ENCODE measurements at regions not wholly inside any gene's neighbourhood (a gene's known extent, or its start where the extent isn't known, plus 50 kb on each side); places are given as distances from the start of the nearest gene placed in this dataset.
A peak's percentile ranks its signal among the peaks of the same experiment; 100 is the strongest.

DNA sequence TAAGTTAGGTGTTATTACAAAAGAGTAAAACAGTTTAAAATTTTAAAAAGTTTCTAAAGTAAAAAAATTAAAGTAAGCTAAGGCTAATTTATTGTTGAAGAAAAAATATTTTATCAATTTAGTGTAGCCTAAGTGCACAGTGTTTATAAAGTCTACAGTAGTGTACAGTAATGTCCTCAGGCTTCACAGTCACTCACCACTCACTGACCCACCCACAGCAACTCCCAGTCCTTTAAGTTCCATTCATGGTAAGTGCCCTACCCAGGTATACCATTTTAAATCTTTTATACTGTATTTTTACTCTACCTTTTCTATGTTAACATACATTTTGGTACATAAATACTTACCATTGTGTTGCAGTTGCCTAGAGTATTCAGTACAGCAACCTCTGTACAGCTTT, 120.3 kb upstream of the DKK2 start:
- no peak for DNase-seq (ENCODE audit: low spot score)

DNA sequence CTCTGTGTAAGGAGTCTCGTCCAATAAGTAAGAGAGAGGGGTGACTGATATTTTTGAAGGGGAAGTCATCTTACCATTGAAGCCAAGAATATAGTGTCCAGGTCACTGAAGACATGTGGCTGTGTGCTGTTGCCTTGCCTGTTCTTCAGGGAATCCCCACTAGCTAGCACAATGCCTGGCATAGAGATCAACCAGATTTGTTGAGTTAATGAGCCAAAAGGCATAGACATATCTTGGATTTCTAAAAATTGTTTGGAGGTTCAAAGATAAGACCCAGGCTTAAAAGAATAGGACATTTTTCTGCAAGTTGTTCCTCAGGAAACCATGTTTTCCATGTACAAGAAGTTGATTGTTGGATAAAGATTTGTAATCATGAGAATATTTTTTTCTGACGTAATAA, 119.3 kb upstream of the DKK2 start:
- no peak for DNase-seq (ENCODE audit: low spot score)

DNA sequence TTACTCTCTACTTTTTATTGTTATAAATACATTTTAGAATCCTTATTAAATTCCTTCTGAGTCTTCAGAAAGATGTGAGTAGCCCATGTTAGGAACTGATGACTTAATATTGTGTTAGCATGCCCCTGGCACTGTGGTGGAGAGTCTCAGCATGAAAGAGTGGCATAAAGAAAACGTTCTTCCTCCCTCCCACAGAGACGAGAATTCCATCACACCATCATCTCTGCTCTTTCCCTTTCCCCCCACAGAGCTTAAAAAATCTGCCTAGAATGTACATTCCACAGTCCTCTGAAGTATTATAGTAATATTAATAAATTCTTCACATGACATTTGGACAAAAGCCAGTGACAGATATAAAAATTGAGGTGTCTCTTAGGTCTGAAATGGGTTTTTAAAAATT, 117.8 kb upstream of the DKK2 start:
- no peak for DNase-seq (ENCODE audit: low spot score)

DNA sequence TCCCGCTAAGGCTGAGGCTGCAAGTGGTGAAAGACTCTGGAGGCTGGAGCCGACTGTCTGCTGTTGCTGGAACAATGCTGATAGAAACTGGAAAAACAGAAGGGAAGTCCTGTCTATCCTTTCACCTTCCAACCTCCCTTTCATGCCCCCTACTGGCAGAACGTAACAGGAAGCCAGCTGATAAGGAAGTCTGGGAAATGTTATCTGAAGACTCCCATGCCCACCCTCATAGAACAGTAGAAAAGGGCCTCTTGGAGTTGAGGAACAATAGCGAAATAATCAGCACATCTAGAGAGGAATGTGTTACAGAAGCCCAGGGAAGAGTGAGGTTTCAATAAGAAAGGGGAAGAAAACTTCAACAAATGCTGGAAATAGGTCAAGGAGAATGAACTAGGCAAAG, 117.1 kb upstream of the DKK2 start:
- DNase-seq (ENCODE audit: low spot score): no peak

DNA sequence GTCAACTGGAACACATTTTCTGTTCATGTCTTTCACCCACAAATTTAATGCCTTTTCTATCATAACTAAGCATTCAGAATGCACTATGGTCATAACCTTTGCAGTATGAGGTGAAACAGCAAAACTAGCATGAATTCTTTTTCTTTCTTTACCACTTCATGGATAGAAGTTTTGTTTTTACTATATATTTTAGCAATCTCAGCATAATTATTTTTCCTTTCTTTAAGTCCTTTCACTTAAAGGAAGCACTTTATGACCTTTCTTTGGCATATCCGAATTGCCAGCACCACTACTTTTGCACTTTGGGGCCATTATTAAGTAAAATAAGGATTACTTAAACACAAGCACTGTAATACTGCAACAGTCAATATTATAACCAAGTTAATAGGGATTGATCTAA, 115.1 kb upstream of the DKK2 start:
- DNase-seq (ENCODE audit: low spot score): no peak

DNA sequence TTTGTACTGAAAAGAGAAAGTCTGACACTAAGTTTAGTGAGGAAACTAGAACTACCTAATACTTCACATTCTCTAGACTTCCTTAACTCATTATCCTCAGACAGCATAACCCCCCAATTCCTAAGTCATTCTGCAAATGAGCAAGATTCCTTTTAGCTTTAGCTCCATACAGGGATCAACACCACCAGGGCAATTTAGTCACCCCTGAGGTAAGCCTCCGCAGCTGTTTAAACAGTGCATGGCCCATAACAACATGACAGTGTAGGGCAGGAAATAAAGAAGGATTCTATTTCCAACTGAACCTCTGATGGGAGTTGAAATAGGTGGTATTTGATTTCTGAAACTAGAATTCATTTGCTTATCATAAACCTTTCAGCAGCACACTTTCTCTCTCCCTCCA, 112.8 kb upstream of the DKK2 start:
- no peak for DNase-seq (ENCODE audit: low spot score)

DNA sequence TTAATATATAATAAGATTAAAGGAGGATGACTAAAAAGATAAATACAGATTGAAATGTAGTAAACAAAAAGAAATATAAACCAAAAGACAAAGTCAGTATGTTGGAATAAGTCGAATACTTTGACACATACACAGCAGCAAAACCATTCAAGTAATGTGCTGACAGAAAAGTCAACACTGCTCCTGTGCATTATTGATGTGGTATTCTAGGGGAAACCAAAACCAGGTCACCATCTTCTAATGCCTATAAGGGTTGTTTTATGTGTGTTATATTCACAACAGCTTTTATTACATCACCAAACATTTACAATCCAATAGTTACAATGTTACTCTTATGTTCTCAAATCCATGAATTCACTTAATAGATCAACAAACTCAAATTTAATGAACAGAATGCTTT, 111.8 kb upstream of the DKK2 start:
- no peak for DNase-seq (ENCODE audit: low spot score)

DNA sequence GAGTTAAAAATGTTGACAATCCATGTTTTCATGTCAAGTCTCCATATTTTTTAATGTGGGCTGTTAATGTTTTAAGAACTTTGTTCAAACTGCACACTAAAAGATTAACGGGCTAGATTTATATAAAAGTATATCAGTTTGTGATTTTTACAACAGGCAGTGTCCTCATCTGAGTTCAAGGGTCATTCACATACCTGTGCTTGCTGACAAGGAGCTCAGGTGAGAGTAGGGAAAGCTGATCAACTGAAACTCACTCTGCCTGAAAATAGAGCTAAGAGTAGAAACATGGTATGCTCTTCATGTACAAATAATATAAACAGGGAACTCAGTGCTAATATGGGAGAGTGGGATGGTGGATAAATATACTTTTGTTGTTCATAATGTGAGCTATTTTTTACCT, 102.3 kb upstream of the DKK2 start:
- DNase-seq (ENCODE audit: low spot score): no peak

DNA sequence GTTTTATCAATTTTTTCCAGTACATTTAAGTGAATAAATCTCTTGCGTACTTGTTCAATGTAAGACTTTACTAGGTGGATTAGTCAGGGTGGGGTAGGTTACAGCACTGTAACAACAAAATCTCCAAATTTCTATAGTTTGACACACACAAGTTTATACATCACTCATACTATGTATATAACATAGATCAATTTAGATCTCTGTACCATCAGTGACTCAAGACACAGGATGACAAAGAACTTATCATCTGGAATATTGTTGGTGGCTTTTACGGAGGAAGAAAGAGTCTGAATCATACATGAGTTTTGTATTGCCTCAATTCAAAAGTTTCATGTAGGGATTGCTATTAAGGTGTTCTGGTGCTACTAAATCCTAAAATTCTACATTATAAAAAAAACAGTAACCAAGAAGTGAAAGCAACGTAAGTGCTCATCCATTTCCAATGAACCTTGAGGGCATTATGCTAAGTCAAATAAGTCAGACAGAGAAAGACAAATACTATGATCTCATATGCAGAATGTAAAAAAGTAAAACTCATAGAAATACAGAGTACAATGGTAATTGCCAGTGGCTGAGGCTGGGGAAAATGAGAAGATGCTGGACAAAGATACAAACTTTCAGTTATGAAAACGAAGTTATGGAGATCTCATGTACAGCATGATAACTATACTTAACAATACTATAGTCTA, 98.0 kb upstream of the DKK2 start:
- DNase-seq (ENCODE audit: low spot score): no peak

DNA sequence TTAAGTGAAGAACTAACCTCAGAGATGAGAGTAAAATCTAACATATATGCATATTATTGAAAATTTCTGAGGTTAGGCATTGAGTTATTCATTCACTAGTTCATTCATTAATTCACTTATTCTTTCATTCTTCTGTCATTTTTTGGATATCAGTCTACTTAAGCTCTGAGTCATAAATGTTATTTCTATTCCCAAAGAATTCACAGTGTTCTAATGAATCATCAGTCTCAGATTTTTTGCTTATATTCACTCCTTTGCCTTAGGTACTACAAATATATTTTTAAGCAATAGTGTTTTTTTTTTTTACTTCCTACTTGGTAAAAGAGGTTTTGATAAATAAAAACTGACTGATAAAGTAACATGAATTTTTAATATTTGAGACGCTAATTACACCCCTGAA, 95.2 kb upstream of the DKK2 start:
- no peak for DNase-seq (ENCODE audit: low spot score)

DNA sequence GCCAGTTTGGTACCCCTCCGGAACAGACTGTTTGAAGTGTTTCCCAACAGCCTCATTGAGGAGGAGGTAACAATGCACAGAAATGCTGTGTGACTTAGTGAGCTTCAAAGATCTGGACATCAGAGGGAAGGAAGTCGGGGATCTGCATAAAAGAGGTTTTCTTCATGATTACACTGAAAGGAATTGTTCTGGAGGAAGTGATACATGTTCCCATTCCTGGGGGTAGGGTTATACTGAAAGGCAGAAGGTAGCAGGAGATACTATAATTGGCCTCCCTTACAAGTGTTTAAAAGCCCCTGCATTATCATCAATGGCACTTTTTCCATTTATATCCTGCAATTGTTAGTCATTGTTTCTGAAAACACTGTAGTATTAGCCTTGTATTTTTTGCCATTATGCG, 94.0 kb upstream of the DKK2 start:
- DNase-seq (ENCODE audit: low spot score): no peak

DNA sequence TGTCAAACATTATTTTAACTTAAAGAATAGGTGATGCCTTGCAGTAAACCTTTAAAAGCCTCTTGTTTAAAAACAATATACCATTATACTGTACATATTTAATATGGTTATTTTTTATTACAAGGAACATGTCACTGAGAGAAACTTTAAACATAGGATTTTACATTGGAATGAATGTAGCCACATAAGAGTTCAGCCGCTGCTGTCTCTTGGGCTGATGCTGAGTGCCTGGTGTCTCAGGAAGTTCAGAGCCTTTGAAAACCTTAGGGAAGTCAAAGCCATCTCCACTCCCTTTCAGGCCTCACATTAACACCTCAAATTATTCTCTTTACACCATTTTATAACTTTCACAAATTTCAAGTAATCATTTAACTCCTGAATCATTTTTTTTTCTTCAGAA, 93.5 kb upstream of the DKK2 start:
- DNase-seq (ENCODE audit: low spot score): no peak

DNA sequence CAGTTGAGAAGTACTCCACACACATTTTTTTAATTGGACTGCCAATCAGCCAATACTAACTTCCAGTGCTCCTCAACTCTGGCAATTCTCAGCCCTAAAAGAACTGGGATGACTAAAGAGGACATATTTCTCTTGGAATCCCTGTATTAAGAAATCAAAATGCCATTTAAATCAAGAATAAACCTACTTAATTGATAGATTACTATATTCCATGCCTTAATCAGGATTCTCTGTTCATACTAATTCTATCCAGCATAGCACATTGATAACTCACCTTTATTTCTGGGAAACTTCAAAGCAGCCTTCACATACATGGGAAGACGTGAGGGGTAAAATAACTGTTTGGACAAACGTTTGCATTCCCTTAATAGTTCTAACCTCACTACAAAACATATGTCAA, 93.0 kb upstream of the DKK2 start:
- DNase-seq (ENCODE audit: low spot score): no peak

DNA sequence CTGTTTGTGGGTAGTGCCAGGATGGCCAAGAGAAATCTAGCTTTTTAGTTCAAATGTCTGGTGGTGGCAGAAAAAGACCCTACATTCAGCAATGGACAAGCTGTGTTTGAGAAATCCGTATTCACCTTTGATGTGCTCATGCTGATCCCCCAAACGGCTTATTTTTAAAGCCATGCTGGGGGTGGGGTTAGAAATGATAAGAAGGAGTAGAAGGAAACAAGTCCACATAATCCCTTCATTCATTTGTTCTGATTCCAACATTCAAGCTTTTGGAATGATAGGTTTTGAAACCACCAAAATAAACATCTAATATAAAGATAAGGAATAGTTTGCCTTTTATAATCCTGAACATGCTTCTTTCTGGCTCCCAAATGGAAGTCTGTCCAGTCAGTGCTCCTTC, 92.0 kb upstream of the DKK2 start:
- DNase-seq (ENCODE audit: low spot score): no peak

DNA sequence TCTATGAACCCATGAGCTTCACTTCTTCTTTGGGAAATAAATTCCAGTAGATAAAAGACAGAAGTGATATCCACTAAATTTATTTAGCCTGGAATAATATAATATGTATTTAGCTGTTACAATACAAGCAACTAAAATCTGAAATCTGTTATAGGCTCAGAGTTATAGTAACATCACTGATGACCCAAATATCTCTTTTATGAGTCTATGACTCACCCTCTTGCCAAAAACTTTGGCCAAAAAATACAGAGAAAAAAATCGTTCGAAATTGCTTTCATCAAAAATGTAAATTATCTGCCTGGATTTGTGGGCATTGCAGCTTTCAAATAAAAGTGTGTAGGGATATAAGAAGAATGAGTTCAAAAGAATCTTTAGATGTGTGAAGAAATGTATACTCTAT, 89.4 kb upstream of the DKK2 start:
- DNase-seq (ENCODE audit: low spot score): no peak

DNA sequence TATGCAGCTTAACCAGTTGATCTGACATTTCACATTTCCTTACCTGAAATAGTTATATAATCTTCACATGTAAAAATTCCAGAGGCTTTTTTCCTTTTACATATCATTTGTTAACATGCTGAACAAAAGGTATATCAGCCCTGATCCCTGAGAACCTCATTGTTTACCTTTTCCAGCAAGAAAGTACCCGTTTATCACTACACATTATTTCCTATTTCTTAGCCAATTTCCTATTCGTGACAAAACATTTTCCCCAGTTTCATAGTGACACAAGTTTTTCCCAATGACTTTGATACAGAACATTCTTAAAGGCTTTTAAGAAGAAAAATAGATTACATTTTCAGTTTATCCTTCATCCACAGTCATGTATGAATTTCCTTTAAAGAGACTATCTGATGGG, 86.6 kb upstream of the DKK2 start:
- DNase-seq (ENCODE audit: low spot score): no peak

DNA sequence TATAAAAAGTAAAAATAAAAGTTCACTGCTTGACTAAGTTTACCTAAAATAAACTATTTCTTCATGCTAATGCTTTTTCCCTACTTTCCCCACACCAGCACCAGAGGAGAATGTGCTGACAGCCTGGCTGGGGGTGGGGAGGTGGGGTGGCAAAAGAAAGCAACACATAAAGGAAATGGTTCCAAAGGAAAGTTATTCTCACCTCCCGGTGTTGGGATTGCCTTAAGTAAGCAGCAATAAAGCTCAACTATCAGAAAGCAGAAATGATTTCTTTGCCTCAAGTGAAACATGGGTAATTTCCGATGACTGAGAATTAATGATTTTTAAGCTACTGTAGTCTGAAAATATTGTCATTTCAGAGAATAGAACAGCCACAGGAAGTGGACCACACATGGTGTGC, 84.5 kb upstream of the DKK2 start:
- no peak for DNase-seq (ENCODE audit: low spot score)

DNA sequence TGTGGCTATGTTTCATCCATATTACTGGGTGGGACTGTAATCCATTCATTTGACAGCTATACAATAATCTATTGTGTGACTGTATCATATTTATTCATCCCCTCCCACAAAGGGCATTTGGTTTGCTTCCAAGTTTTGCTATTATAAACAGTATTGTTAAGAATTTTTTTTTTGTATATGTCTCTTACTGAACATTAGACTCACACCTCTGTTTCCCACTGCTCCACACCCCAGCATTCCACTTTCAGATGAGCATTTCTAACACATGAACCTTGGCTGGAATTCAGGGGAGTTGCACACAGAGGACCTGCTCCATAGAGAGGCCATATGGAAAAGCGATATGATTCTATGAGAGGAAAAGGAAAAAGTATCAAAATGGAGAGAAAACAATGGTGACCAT, 81.6 kb upstream of the DKK2 start:
- no peak for DNase-seq (ENCODE audit: low spot score)

DNA sequence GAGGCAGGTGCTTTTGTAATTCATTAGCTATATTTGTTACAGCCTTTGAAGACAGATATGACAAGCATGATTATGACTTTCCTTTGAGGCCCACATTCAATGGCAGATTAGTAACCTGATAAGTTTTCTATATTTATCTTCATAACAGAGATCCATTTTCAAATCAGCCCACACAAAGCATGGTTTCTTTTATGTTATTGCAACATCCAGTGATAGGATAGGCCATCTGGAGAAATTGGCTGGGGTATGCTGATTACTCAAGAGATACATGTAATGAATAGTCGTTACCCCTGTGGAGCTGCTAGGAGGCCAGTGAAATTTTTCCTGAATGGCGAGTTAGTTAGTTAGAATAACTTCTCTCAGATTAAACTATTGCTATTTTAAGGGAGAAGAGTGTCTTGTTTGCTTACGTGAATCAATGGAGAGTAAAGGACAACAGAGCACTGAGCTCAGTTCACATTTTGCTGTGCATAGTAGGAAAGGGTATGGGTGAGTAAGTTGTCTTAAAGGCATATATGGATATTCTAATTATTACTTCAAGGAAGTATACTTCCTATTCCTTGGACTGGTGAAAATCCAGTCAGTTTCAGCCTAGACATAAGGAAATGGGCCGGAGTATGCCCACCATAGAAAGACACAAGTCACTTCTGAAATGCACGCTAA, 79.2 kb upstream of the DKK2 start:
- peak; percentile 7 for DNase-seq (ENCODE audit: low spot score)

DNA sequence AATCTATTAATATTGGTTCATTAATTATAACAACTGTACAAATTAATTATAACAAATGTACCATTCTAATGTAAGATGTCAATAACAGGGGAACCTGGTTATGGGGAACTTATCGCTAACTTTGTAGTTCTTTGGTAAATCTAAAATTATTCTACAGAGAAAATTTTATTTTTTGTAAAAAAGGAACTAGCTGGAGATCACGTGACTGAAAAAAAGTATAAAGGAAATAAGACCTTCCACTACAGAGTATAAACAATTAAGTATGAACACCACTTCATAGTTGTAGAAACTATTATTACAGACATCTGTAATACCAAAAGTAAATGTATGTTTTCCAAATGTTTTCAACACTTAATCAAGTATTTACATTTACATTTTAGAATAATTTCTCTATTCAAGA, 77.9 kb upstream of the DKK2 start:
- DNase-seq (ENCODE audit: low spot score): no peak

DNA sequence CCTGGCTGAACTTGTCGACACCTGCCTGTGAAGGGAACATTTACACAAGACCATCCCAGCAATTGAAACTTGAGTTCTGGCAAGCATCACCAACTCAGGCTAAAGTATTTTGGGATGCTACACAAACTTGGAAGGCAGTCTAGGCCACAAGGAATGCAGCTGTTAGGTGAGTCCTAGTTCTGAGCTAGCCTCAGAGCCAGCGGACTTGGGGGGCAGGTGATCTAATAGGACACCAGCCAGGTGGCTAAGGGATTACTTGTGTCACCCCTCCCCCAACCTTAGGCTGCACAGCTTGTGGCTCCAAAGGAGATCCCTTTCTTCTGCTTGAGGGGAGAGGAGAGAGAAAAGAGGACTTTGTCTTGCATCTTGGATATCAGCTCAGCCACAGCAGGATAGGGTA, 62.3 kb upstream of the DKK2 start:
- no peak for DNase-seq (ENCODE audit: low spot score)

DNA sequence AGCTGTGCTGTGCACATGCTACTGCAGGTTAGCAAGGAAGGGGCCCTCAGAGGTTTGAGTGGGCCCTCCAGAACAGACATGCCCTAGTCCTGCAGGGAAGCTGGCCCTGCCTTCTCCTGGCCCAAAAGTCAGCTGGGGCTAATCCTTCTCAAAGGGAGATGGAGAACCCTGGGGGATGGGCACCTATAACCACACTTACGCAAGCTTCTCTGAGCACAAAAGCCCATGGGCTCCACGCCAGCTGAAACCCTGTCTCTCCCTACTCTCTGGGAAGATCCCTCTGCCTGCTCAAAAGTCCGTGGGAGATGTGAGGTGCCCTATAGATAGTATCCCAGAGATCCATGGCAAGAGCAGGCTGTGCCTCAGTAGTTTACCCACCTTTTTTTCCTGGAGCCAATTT, 58.9 kb upstream of the DKK2 start:
- no peak for DNase-seq (ENCODE audit: low spot score)

DNA sequence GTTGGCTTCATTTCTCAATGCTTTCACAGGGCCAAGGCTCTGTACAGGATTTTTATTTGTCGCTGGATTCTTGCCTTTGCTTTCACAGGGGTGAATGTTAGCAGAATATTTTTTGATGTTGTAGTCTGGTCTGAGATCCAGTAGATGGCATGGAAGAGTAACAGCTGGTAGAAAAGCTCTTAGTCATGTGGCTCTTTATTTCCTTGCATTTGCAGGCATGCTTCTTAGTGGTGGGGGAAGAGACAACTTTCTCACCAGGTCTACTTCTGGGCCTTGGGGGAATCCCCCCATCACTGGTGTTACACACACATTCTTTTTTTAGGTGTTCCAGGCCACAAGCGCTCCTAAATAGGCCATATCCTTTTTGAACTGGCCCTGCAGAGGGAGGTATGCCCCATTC, 58.2 kb upstream of the DKK2 start:
- peak; percentile 7 for DNase-seq (ENCODE audit: low spot score)
